ENCODE measurements at regions not wholly inside any gene's neighbourhood (a gene's known extent, or its start where the extent isn't known, plus 50 kb on each side); places are given as distances from the start of the nearest gene placed in this dataset.

DNA sequence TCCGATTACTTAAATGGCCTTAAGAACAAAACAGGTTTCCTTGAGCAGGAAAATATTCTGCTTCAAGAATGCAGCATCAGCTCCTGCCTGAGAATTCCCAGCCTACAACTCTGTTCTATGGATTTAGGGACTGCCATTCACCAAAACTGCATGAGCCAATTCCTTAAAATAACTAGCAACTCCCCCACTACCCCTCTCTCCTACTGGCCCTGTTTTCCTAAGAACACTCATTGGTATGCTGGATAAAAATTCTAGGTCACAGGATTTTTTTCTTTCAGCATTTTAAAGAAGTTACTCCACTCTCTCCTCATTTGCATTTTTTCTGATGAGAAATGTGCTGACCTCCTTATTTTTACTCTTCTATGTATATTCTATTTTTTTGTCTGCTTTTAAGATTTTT lies 347.1 kb downstream of the IDS start:
- Histone ChIP-seq H3K27me3 (ENCODE audit: low read depth, low read length) (no peaks in the 10 kb centered on the region), H3K4me3 (ENCODE audit: low read length) (no peak overlapping the region), H3K36me3 (replicated peaks; ENCODE audit: low read depth, low read length) (no peaks in the 10 kb centered on the region), H3K4me2 (ENCODE audit: low read length) (no peak overlapping the region), H3K9ac (ENCODE audit: low read length) (no peak overlapping the region), H3K79me2 (ENCODE audit: low read length) (no peaks in the 10 kb centered on the region), H3K4me1 (ENCODE audit: low read length) (no peaks in the 10 kb centered on the region), H4K20me1 (ENCODE audit: insufficient read depth, low read length) (no peaks in the 10 kb centered on the region), H3K27ac (ENCODE audit: low read length) (no peak overlapping the region), H2AFZ (ENCODE audit: low read depth, low read length) (no peak overlapping the region), H3K9me3 (ENCODE audit: insufficient read depth, low read length) (no peaks in the 10 kb centered on the region)
- TF ChIP-seq CTCF (IDR thresholded peaks at IDR 0.05; ENCODE audit: low read depth, low read length) = no peak
- no peak for TF ChIP-seq EZH2phosphoT487 (IDR thresholded peaks at IDR 0.05; ENCODE audit: low read depth)

DNA sequence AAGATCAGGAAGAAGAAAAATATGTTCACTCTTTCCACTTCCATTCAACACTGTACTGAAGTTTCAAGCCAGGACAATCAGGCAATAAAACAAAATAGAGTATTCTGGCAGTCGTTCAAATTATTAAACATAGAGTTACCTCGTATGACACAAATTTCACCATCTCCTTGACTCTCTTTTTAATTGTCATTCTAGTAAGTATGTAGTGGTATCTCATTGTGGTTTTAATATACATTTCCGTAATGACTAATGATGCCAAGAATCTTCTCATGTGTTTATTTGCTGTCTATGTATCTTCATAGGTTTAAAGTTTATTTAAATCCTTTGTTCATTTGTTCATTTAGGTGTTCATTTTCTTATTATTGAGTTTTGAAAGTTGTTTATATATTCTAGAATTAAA lies 352.2 kb downstream of the IDS start:
- Histone ChIP-seq H2AFZ (ENCODE audit: low read depth, low read length) (no peak overlapping the region), H3K9ac (ENCODE audit: low read length) (no peak overlapping the region), H3K4me1 (ENCODE audit: low read length) (no peaks in the 10 kb centered on the region), H3K27ac (ENCODE audit: low read length) (no peak overlapping the region), H4K20me1 (ENCODE audit: insufficient read depth, low read length) (no peaks in the 10 kb centered on the region), H3K9me3 (ENCODE audit: insufficient read depth, low read length) (no peaks in the 10 kb centered on the region), H3K4me2 (ENCODE audit: low read length) (no peak overlapping the region), H3K36me3 (replicated peaks; ENCODE audit: low read depth, low read length) (no peaks in the 10 kb centered on the region), H3K4me3 (ENCODE audit: low read length) (no peak overlapping the region), H3K27me3 (ENCODE audit: low read depth, low read length) (no peaks in the 10 kb centered on the region), H3K79me2 (ENCODE audit: low read length) (no peaks in the 10 kb centered on the region)
- TF ChIP-seq EZH2phosphoT487 (IDR thresholded peaks at IDR 0.05; ENCODE audit: low read depth) = no peak
- no peak for TF ChIP-seq CTCF (IDR thresholded peaks at IDR 0.05; ENCODE audit: low read depth, low read length)

GRCh38 chrX:149151805-149152757 lies 353.0 kb downstream of the IDS start:
- Histone ChIP-seq H3K36me3 (replicated peaks; ENCODE audit: low read depth, low read length) (no peaks in the 10 kb centered on the region), H3K9ac (ENCODE audit: low read length) (no peak overlapping the region), H2AFZ (ENCODE audit: low read depth, low read length) (no peak overlapping the region), H3K4me1 (ENCODE audit: low read length) (no peaks in the 10 kb centered on the region), H3K79me2 (ENCODE audit: low read length) (no peaks in the 10 kb centered on the region), H3K27ac (ENCODE audit: low read length) (no peak overlapping the region), H3K4me3 (ENCODE audit: low read length) (no peak overlapping the region), H4K20me1 (ENCODE audit: insufficient read depth, low read length) (no peaks in the 10 kb centered on the region), H3K4me2 (ENCODE audit: low read length) (no peak overlapping the region), H3K27me3 (ENCODE audit: low read depth, low read length) (no peaks in the 10 kb centered on the region), H3K9me3 (ENCODE audit: insufficient read depth, low read length) (no peaks in the 10 kb centered on the region)
- TF ChIP-seq EZH2phosphoT487 (IDR thresholded peaks at IDR 0.05; ENCODE audit: low read depth) (no peak), CTCF (IDR thresholded peaks at IDR 0.05; ENCODE audit: low read depth, low read length) (no peak)

DNA sequence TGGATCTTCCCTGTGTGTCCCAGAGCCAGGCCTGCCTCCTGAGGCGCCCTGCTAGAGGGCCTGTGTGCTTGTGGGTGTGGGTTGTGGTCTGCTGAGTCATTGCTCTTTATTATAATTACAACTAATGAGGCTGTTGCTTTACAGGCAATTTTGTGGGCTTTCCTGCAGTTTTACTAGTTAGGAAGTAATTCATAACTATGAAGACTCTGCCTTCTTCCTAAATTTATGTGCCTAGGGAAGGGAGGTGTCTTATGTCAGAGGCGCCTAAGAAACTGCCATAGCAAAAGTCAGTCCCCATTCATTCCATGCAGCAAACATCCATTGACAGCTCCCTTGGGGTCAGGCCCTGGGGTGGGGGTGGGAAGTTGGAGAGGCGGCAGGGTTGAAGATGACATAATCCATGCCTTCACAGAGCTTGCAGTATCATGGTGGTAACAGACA lies 359.2 kb downstream of the IDS start:
- Histone ChIP-seq H3K4me2 (ENCODE audit: low read length) (no peak overlapping the region), H3K27me3 (ENCODE audit: low read depth, low read length) (no peaks in the 10 kb centered on the region), H3K27ac (ENCODE audit: low read length) (no peak overlapping the region), H4K20me1 (ENCODE audit: insufficient read depth, low read length) (no peaks in the 10 kb centered on the region), H3K9ac (ENCODE audit: low read length) (no peak overlapping the region), H3K4me1 (ENCODE audit: low read length) (no peaks in the 10 kb centered on the region), H3K4me3 (ENCODE audit: low read length) (no peak overlapping the region), H2AFZ (ENCODE audit: low read depth, low read length) (no peak overlapping the region), H3K9me3 (ENCODE audit: insufficient read depth, low read length) (no peaks in the 10 kb centered on the region), H3K36me3 (replicated peaks; ENCODE audit: low read depth, low read length) (no peaks in the 10 kb centered on the region), H3K79me2 (ENCODE audit: low read length) (no peaks in the 10 kb centered on the region)
- TF ChIP-seq EZH2phosphoT487 (IDR thresholded peaks at IDR 0.05; ENCODE audit: low read depth) = no peak
- TF ChIP-seq CTCF (IDR thresholded peaks at IDR 0.05; ENCODE audit: low read depth, low read length) = no peak
